ENCODE measurements at regions not wholly inside any gene's neighbourhood (a gene's known extent, or its start where the extent isn't known, plus 50 kb on each side); places are given as distances from the start of the nearest gene placed in this dataset.
"Not testable (repeated sequence)": the region's sequence is repeated elsewhere in the genome, so short reads cannot be mapped to it uniquely, and the experiment has no call there.

- TF ChIP-seq CTCF (IDR thresholded peaks at IDR 0.05 in 8 of 11, conservative IDR thresholded peaks at IDR 0.05 in 3 of 11); POLR2AphosphoS5 (IDR thresholded peaks at IDR 0.05); POLR2A (IDR thresholded peaks at IDR 0.05): not testable (repeated sequence)
Measured at GRCh38 chr6:2569420-2569819, 181.3 kb downstream of the MYLK4 start.
